Suppressor macrophage treated with lipopolysaccharide for 1 hour (primary cell): ENCODE measurements at regions not wholly inside any gene's neighbourhood (a gene's known extent, or its start where the extent isn't known, plus 50 kb on each side); places are given as distances from the start of the nearest gene placed in this dataset.
"Not testable (repeated sequence)": the region's sequence is repeated elsewhere in the genome, so short reads cannot be mapped to it uniquely, and the experiment has no call there.

Source experiments
- DNase-seq, 3 donors: peaks; one replicate each; pipeline ENCODE4 v3.0.0-alpha.2; 2020 to 2022

- DNase-seq = no peak
Observed at GRCh38 chr16:66265048-66265415, 101.5 kb upstream of the CDH5 start.

GRCh38 chr16:66264311-66265047 is 102.0 kb upstream of the CDH5 start:
- DNase-seq = no peak

GRCh38 chr16:66263973-66264310 is 102.5 kb upstream of the CDH5 start:
- DNase-seq = no peak

GRCh38 chr16:66263168-66263972 is 103.1 kb upstream of the CDH5 start:
- DNase-seq = no peak

DNA sequence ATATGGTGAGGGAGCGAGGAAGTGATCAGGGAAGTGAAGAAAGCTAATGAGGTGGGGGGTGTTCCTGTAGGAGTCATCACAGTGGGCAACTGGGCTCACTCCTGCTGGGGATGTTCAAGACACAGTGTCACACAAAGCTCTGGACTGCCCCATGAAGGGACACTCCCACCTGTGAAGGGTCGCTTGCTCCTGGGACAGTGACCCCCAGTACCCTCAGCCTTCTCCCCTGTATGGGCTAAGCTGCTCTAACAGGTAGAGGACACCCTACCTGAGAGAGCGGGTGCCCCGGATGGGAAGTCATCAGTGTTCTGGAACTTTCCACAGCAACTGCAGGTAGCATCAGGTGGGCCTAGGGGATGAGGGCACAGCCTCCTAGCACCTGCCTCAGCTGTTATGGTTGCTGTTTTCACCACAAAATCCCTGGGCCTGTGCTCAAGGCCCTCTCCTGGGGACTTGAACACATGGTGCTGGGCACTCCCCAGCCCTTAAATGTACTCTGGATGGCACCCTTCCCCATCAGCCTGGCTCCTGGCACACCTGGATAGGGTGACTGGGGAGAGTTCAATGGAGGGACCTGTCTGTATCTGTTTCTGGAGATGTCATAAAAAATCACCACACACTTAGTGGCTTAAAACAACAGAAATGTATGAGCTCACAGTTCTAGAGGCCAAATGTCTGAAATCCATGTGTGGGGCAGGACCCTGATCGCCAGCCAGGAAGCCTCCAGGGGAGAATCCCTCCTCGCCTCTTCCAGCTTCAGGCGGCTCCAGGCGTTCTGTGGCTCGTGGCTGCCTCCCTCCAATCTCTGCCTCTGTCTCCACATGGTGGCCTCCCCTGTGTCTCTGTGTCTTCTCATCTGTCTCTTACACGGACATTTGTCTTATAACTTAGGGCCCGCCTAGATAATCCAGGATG is 104.0 kb upstream of the CDH5 start:
- DNase-seq = no peak

DNA sequence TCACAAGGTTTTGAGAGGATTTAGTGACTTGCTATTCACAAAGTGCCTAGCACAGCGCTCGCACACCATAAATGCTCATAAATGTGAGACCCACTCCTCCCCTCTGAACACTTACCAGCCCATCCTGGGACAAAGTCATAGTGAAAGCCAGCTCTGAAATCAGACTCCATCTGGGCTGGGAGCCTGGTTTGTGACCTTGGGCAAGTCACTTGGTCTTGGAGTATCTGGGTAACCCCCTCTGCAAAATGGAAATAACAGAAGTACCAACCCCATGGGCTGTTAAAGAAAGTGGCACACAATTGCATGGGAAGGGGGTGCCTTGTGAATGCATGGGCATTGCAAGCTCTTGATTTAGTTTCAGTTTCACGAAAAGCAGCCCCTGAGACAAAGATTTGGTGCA is 104.7 kb upstream of the CDH5 start:
- DNase-seq = no peak

DNA sequence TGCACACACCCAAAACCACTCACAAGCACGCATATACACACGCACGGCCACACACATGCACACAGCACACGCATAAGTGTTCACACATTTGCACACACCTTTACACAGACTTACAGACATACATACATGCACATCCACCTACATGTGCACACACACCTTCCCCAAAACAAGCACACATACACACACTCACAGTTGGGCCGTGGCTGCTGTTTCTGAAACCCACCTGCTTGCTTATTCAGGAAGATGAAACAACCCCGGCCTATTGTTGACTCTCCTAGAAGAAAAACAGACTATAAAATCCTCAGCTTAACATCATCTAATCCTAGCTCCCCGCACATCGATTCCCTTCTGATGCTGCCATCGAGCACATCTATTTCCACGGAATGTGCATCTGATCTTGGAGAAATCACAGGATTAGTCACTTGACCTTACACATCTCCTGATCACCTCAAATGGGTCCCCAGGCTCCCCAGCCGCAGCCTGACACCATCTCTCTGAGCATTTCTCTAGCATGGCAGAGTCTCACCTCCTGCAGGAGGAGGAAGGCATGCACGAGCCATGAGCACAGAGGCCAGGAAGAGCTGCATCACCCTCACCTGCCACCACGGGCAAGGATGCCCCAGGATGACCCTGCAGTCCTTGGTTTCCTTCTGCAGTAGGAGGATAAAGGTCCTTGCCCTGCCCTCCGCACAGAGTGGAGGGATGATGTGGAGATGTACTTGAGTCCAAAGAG is 105.8 kb upstream of the CDH5 start:
- no peak for DNase-seq

GRCh38 chr16:66258916-66259845 is 107.3 kb upstream of the CDH5 start:
- no peak for DNase-seq

DNA sequence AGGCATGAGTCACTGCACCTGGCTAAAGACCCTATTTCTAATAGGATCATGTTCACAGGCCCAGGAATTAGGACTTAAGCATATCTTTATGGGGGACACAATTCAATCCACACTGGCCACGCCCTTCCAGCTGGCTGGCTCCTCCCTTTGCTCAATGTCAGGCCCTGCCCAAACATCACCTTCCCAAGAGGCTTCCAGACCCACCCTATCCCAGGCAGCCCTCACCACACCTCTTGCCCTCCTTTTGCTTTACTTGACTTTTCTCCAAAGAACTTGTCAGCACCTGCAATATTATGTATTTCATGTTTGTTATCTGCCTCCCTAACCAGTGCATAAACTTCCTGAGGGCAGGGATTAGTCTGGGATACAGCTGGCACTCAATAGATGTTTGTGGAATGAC is 109.6 kb upstream of the CDH5 start:
- DNase-seq = no peak

GRCh38 chr16:66255647-66256046 is 110.8 kb upstream of the CDH5 start:
- DNase-seq = no peak

DNA sequence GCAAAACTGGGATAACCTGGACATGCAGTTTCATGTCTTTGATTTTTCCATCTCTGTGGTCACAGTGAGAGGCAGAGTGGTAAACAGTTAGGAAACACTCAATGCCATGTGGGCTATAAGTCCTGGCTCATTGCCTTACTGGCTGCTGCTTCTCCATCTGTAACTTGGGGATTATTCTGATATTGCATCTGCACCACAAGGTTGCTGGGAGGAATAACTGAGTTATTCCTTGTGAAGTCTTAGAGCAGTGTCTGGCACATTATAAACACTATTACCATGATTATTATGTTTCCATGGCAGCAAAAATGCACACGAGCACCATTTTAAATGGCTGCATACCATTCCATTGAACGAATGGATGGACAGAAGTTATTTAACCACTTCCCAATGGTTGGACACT is 111.7 kb upstream of the CDH5 start:
- no peak for DNase-seq

DNA sequence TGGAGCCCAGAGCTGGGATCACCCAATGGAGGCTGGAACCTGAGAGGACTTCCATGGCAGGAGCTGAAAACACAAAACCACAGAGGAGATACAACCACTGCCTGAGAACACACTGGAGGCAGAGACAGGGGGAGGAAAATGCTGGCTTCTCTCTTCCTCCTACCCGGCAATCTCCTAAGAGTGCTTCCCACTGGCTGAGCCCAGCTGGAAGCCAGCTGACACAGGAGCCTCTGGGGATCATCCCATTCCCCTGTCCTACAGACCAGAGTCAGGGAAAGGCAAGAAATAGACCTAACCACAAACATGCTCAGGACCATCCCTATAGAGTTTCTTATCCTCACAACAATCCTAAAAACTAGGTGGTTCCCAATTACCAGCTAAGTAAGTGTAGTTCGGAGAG is 112.4 kb upstream of the CDH5 start:
- DNase-seq = no peak

DNA sequence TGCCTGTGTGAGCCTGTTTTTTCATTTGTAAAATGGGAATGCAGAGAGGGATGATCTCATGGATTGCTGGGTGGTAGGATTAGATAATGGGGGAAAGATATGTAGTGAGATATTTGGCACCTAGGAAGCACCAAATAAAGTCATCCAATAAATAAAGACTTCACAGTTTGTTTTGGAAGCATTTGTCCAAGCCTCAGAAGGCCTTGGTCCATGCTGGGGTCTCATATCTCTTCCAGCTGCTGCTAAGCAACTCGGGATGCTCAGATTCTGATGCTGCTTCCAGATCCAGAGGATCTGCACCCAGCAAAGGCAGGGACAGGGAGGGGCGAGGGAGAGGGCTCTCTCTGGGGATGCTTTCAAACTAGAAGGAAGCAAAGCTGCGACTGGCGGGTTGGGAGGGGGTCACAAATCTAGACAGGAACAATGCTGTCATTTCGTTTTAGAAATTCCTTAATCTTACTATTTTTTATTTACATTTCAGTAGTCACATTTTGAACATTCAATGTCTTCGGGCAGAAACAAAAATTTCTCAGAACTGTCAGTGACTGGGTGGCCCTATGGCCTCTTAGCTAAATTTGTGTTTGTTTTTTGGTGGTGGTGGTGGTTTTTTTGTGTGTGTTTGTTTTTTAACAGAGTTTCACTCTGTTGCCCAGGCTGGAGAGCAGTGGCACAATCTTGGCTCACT is 114.9 kb upstream of the CDH5 start:
- DNase-seq = no peak

- DNase-seq = no peak
Observed at GRCh38 chr16:66250686-66251431, 115.6 kb upstream of the CDH5 start.

DNA sequence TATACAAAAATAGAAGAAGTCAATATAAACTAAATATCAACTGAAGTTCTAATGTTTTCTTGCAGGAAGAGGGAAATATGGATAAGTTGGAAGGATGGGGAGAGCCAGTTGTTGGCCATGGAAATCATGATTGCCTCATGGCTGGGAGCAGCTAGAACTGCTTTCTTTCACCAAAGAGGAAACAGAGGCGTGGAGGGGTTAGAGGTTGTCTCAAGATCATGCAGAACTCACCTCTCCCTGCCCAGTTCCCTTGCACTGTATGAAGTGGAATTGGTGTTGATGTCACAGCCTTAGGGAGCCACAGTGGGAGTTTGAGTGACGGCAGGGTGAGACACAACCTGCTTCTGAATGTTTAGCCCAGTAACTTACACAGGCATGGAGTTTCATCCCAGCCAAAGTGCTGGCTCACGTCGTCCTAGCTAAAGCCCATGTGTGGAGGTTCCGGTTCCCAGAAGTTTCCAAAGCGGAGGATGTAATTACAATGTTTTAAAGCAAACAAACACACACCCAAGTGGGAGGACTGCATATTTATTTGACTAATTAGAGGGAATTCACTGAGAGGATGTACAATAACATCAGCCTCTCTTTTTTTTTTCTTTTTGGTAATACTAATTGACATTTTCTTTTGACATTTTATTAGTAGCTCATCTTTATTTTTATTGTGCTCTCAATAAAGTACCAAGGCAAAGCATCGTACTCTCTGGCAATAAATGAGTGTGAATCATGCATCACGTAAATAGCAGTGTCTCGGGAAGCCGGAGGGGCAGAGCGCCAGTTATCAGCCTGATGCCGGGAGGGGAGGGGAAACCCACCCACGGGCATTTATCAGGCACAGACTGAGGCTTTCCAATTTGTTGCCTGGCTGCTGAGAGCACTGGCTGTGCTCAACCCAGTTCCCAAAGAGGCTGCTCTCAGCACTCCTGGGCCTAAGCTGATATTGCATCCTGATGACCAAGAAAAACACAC is 118.7 kb upstream of the CDH5 start:
- no peak for DNase-seq

DNA sequence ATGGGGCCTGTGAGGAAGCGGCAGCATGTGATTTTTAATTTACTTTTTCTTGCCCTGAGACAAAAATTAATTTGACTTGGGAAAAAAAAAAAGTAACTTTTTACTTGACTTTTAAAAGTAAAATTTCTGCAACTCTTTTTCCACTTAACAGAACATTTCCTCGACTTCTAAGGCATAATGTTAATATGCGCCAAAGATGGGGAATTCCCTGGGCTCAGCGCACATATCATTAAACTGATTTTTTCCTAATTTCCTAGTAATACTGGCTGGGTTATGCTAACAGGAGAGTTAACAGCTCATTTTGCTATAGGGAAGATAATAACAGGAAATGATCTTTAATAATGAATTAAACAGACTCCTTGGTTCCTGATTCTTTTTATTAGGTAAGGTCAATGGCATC is 120.6 kb upstream of the CDH5 start:
- no peak for DNase-seq

DNA sequence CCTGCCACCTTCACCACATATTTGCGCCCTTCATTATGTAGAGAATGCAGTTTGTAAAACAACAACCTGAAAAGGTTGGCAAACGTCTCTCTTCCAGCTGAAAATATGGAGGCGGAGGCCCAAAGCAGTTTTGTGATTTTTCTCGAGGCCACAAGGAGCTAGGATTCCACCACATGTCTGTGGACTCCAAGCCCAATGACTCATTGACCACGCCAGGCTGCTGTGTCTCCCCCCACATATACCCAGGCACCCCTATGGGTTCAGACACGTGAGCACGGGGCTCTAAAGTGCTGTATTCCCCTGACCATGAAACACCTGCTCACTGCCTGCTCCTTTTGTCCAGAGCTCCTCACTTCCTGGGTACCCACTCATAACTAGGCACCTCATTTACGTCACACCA is 121.4 kb upstream of the CDH5 start:
- no peak for DNase-seq

DNA sequence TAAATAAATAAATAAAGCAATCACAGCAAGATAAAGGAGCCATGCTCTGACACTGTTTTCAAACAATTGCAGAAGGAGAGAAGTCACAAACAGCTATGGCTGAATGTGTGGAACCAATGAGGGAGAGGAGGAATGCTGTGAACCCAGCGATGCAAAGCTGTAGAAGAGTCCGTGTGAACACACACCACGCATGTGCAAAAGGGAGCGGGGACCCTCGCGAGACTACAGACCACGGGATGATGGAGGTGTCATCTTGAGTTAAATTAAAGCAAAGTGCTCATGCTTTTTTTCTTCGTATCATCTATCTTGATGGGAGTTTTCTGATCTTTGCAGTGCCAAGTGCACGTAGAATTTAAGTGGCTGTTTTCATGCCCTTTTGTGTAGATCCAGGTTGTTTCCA is 123.8 kb upstream of the CDH5 start:
- DNase-seq = no peak

- not testable (repeated sequence) for DNase-seq
Observed at GRCh38 chr16:66242206-66242605, 124.3 kb upstream of the CDH5 start.
